Epidermal melanocyte (primary cell): ENCODE measurements at regions not wholly inside any gene's neighbourhood (a gene's known extent, or its start where the extent isn't known, plus 50 kb on each side); places are given as distances from the start of the nearest gene placed in this dataset.
"Not testable (repeated sequence)": the region's sequence is repeated elsewhere in the genome, so short reads cannot be mapped to it uniquely, and the experiment has no call there.

Experiments
- DNase-seq: peaks from one replicate; pipeline ENCODE4 v3.0.0; 2011; ENCODE audit warnings: low spot score; ENCODE audit not compliant: insufficient read length

- DNase-seq, result no peak
These were observed 233.1 kb upstream of the HES1 start for GRCh38 chr3:193902607-193903511.

DNA sequence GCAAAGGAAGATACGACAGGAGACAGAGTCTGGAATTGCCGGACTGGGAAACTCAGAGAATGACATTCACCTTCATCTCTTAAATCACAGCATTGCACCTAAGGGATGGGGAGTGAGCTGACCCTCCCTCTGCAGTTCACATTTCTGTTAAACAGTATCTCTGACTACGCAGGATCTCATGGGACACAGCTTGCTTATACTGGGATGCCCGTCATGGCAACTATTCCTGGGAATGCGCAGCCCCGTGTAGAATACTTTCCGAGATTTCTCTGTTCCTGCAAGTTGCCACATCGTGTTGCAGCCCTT is 232.5 kb upstream of the HES1 start:
- no peak for DNase-seq

GRCh38 chr3:193903966-193904365 is 232.0 kb upstream of the HES1 start:
- DNase-seq, result no peak

GRCh38 chr3:193905541-193906396 is 230.2 kb upstream of the HES1 start:
- DNase-seq, result no peak

GRCh38 chr3:193906849-193907410 is 229.0 kb upstream of the HES1 start:
- DNase-seq, result no peak

DNA sequence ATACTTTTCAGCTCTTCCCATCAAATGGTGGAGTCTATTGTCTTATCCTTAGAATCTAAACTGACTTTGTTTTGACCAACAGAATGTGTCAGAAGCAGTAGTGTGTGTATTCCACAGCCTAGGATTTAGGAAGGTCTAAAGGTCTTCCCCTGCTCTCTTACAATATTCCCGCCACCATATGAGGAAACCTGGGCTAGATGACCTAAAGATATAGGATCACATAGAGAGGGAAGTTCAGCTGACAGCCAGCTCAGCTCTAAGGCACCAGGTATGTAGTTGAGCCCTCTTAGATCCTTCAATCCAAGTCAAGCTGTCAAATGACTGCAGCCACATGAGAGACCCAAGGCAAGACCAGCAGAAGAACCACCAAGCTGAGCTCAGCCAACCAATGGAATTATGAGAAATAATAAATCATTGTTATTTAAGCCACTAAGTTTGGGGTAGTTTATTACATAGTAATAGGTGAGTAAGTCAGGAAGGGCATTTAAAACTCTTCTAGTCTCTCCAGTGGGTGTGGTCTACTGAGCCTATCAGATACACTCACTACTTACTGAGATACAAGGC is 227.7 kb upstream of the HES1 start:
- no peak for DNase-seq

DNA sequence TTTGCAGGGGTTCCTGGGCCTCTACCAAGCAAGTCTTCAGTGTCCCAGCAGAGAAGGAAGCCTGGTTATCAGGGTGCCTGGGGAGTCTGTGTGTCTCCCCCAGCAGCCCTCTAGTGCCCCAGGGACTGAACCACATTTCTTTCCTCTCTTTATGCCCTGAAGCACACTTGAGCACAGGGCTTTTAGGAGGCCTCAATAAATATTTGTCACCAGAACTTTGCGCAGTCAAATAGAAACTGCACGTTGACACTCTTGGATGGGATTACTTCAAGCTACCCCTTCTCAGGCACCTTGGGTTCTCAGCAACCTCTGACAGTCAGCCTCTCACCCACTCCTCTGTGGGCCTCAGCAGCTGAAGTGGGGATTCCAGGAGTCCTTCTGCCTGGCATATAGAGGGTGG is 226.6 kb upstream of the HES1 start:
- DNase-seq, result no peak

GRCh38 chr3:193910310-193910709 is 225.6 kb upstream of the HES1 start:
- no peak for DNase-seq

- DNase-seq, result no peak
These were observed 224.8 kb upstream of the HES1 start for GRCh38 chr3:193910886-193911738.

- no peak for DNase-seq
These were observed 224.1 kb upstream of the HES1 start for GRCh38 chr3:193911784-193912340.

DNA sequence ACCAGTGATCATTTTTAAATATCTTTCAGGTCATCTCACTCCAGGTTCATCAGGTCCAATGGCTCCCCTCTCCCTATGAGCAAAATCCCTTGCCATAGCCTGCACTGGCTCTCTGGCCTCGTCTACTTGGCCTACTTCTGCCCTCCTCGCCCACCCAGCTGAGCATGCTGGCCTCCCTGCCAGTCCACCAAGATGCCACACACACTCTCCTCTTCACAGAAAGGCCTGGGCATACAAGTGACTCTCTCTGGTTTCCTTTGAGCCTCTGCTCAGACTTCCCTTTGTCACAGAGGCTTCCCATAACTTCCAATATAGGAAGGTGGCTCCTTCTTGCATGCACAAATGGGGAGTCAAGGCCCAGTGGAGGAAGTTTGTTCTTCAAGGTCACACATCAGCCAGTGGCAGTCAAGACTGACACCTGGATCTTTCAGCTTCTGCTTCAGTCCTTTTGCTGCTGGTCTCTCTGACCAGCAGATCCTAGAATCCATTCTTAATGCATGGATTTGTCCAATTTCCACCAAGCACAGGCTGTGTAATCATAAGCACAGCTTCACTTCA is 223.2 kb upstream of the HES1 start:
- no peak for DNase-seq

- no peak for DNase-seq
These were observed 221.3 kb upstream of the HES1 start for GRCh38 chr3:193914602-193915001.

DNA sequence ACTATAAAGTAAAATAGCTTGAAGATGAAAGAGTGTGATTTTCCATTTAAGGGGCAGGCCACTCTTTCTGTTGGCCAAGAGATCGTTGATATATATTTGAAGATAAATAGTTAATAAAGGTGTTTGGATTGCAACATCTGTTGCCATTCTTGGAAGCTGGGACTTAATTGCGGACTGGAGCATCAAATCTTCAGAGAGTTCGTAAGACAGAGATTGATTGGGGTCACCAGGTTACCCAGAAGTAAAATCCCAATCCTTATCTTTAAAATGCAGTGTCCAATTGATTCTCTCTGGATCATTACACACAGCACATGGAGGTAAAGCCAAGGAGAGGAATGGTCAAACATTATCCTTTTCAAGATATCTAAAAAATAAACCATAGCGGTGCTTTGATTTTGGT is 220.8 kb upstream of the HES1 start:
- DNase-seq, result no peak

DNA sequence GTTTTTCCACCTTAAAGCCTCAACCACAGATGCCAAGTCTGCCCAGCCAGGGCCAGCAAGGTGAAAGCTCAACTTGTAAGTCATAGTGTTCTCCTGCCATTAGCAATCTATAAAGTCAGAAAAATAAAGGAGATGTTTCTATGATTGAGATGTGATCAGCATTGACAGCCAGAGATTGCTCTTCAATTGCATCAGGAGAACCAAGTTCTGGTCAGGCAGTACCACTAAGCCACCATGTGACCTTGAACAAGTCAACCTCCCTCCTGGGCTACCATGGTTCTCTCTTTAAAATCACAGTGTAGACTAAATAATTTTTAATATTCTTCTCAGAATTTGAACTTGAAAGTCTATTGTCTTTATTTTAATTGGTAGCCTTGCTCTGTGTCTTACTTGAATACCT is 220.3 kb upstream of the HES1 start:
- no peak for DNase-seq

- DNase-seq, result no peak
These were observed 218.8 kb upstream of the HES1 start for GRCh38 chr3:193917158-193917557.

DNA sequence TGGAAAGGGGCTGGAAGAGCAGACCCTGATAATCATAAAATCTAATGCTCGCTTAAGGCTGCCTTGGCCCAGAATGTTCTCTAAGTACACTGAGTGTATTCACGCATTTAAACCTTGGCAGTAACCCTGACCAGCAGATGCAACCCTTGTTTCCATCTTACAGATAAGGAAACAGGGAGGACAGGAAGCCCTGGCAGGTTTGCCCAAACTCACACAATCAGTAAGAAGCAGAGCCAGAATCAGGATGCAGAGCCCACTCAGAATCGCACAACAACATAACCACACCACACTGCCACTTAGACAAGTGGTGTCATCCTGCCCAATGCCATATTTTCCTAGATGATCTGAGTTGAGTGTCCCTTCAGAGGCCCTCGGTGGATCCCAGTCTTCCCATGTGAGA is 214.5 kb upstream of the HES1 start:
- DNase-seq, result no peak

DNA sequence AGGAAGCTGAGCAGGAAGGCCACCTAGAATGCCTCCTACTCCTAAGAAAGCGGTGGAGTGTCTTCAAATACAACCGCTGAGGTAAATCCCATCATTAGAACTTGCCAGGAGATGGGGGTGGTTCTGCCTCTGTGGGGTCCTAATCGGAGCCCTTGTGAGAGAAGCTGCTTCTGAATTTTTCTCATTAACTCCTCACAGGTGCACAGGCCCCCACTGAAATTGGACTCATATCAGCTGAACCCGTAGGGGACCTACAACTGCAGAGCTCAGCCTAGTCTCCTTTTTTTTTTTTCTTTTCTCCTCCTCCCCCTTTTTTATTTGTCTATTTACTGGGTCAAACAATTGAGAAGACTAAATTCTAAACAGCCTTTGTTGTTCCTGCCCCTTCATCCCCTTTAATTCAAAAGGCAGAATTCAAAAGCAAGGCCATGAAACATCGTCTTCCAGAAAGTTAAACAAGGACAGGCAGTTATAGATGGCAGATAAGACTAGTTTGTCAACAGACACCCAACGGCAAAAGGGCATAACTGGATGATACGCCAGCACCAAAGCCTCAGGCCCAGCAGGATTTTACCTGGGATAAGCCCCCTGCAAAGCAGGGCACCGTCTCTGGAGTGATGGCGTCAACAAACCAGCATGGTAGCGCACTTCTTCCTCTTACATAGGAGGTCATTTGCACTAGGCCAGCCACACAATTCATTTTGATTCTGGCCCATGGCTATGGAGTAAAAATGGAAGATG is 213.7 kb upstream of the HES1 start:
- no peak for DNase-seq

GRCh38 chr3:193923958-193924357 is 212.0 kb upstream of the HES1 start:
- not testable (repeated sequence) for DNase-seq

- DNase-seq, result not testable (repeated sequence)
These were observed 209.9 kb upstream of the HES1 start for GRCh38 chr3:193926071-193926470.
